DOHH2 (cell line): ENCODE measurements at regions not wholly inside any gene's neighbourhood (a gene's known extent, or its start where the extent isn't known, plus 50 kb on each side); places are given as distances from the start of the nearest gene placed in this dataset.
"Not testable (repeated sequence)": the region's sequence is repeated elsewhere in the genome, so short reads cannot be mapped to it uniquely, and the experiment has no call there.

Experiments used
- H3F3A ChIP-seq: fragments of 200-600 bp; sonication (generic), shearing (Covaris generic); 2 replicates; pipeline ENCODE4 v1.6.0; 2016; ENCODE audit warnings: antibody characterized with exemption, mild to moderate bottlenecking; ENCODE audit not compliant: control insufficient read depth, insufficient read depth
- H3K27ac ChIP-seq: fragments of 200-600 bp; sonication (generic); 2 replicates; pipeline ENCODE4 v1.5.1; 2014; ENCODE audit warnings: low read depth, mild to moderate bottlenecking, low read length, moderate library complexity
- H3K27me3 ChIP-seq: fragments of 200-600 bp; sonication (generic); 2 replicates; pipeline ENCODE4 v1.6.1; 2014; ENCODE audit warnings: mild to moderate bottlenecking, low read length, mixed read lengths; ENCODE audit not compliant: control insufficient read depth
- H3K36me3 ChIP-seq: fragments of 200-600 bp; sonication (generic); 2 replicates; pipeline ENCODE4 v1.6.1; 2014; ENCODE audit warnings: mild to moderate bottlenecking, low read length, moderate library complexity, mixed read lengths; ENCODE audit not compliant: control insufficient read depth
- H3K4me1 ChIP-seq: fragments of 200-600 bp; sonication (generic); 2 replicates; pipeline ENCODE4 v1.6.1; 2014; ENCODE audit warnings: mild to moderate bottlenecking, low read length, mixed read lengths; ENCODE audit not compliant: control insufficient read depth
- H3K4me2 ChIP-seq: fragments of 200-600 bp; sonication (generic); 2 replicates; pipeline ENCODE4 v1.6.0; 2014; ENCODE audit warnings: mild to moderate bottlenecking, low read length, moderate library complexity
- H3K4me3 ChIP-seq: fragments of 200-600 bp; sonication (generic); 2 replicates; pipeline ENCODE4 v1.5.1; 2014; ENCODE audit warnings: mild to moderate bottlenecking, low read length, mixed read lengths
- H3K79me2 ChIP-seq: fragments of 200-600 bp; sonication (generic); 2 replicates; pipeline ENCODE4 v1.6.1; 2014; ENCODE audit warnings: mild to moderate bottlenecking, low read length, mixed read lengths; ENCODE audit not compliant: control insufficient read depth
- H3K9me2 ChIP-seq: fragments of 200-600 bp; sonication (generic); replicated peaks from 2 replicates; pipeline ENCODE4 v1.6.1; 2014; ENCODE audit warnings: mild to moderate bottlenecking, low read length, mixed read lengths; ENCODE audit not compliant: control insufficient read depth
- H3K9me3 ChIP-seq: fragments of 200-600 bp; sonication (generic); 2 replicates; pipeline ENCODE4 v1.6.1; 2014; ENCODE audit warnings: antibody characterized with exemption, low read length, mixed read lengths; ENCODE audit not compliant: control insufficient read depth, insufficient read depth
- H4K20me1 ChIP-seq: fragments of 200-600 bp; sonication (generic); 2 replicates; pipeline ENCODE4 v1.6.0; 2014; ENCODE audit warnings: low read depth, mild to moderate bottlenecking, antibody characterized with exemption, low read length, moderate library complexity; ENCODE audit not compliant: control insufficient read depth, insufficient read depth
- EZH2phosphoT487 ChIP-seq: fragments of 200-600 bp; sonication (generic); IDR thresholded peaks from 2 replicates; pipeline ENCODE4 v1.6.1; 2017; ENCODE audit warnings: borderline replicate concordance, mild to moderate bottlenecking, antibody characterized with exemption, low read length, moderate library complexity, mixed read lengths
- TF ChIP-seq, protein P1 (sequence below): fragments of 200-600 bp; sonication (generic); IDR thresholded peaks from one replicate; pipeline ENCODE4 v1.5.1; 2014; ENCODE audit warnings: antibody characterized with exemption, mild to moderate bottlenecking, low read depth, low read length; ENCODE audit not compliant: poor library complexity, severe bottlenecking

DNA sequence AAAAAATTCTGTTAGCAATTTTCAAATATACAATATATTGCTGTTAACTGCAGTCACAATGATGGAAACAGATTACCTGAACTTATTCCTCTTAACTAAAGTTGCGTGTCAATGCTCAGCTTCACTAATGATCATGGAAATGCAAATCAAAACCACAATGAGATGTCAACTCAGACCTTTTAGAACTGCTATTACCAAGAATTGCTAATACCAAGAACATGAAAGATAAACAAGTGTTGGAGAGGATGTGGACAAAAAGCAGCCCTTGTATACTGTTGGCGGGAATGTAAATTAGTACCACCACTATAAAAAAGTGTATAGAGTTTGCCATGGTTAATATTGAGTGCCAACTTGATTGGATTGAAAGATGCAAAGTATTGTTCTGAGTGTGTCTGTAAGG is 1409.7 kb upstream of the CDH18 start:
- Histone ChIP-seq H3K4me1 (no peaks in the 10 kb centered on the region), H3K4me2 (no peak overlapping the region), H3K9me3 (no peaks in the 10 kb centered on the region), H3K27ac (no peak overlapping the region), H4K20me1 (no peaks in the 10 kb centered on the region), H3K79me2 (no peaks in the 10 kb centered on the region), H3K36me3 (no peaks in the 10 kb centered on the region), H3F3A (no peaks in the 10 kb centered on the region), H3K9me2 (no peaks in the 10 kb centered on the region), H3K27me3 (no peaks in the 10 kb centered on the region), H3K4me3 (no peak overlapping the region)
- no peak for TF ChIP-seq EZH2phosphoT487
- TF ChIP-seq, protein P1, sequence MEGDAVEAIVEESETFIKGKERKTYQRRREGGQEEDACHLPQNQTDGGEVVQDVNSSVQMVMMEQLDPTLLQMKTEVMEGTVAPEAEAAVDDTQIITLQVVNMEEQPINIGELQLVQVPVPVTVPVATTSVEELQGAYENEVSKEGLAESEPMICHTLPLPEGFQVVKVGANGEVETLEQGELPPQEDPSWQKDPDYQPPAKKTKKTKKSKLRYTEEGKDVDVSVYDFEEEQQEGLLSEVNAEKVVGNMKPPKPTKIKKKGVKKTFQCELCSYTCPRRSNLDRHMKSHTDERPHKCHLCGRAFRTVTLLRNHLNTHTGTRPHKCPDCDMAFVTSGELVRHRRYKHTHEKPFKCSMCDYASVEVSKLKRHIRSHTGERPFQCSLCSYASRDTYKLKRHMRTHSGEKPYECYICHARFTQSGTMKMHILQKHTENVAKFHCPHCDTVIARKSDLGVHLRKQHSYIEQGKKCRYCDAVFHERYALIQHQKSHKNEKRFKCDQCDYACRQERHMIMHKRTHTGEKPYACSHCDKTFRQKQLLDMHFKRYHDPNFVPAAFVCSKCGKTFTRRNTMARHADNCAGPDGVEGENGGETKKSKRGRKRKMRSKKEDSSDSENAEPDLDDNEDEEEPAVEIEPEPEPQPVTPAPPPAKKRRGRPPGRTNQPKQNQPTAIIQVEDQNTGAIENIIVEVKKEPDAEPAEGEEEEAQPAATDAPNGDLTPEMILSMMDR: no peak

DNA sequence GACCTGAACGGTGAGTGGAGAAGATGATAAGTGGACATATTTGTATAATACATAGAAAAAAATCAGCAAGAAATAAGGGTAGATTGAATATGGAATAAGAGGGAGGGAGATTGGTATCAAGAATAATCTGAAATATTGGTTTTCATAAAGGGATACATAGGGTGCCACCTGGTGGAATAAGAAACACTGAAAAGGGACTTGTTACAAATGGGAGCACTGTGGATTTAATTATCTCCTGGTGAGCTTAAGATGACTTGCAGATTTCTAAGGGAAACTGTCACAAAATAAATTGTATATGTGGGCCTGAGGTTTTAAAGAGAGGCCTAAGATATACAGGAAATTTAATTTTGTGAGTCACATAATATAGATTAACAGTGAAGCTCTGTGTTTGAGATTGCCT is 1403.5 kb upstream of the CDH18 start:
- Histone ChIP-seq H3K4me3 (no peak overlapping the region), H3K4me1 (no peaks in the 10 kb centered on the region), H3K9me2 (no peaks in the 10 kb centered on the region), H3K9me3 (no peaks in the 10 kb centered on the region), H3K36me3 (no peaks in the 10 kb centered on the region), H3F3A (no peaks in the 10 kb centered on the region), H3K4me2 (no peak overlapping the region), H3K79me2 (no peaks in the 10 kb centered on the region), H3K27me3 (no peaks in the 10 kb centered on the region), H3K27ac (no peak overlapping the region), H4K20me1 (no peaks in the 10 kb centered on the region)
- TF ChIP-seq, protein P1: peak; percentile 44
- TF ChIP-seq EZH2phosphoT487: no peak

DNA sequence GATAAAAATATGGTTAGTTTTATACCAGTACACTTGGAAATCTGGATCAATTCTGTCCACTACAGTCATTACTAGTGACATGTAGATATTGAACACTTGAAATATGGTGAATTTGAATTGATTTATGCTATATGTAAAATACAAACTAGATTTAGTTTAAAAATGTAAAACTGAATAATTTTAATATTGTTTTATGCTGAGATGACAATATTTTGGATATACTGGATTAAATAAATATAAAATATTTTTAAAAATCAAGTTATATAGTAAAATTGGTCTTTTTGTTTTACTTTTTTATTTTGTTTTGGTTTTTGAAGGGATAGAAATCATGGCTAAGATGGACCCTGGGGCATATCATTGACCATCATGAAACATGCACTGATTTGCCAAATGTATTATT is 1372.8 kb upstream of the CDH18 start:
- H3K27ac ChIP-seq, H3K4me1 ChIP-seq, H4K20me1 ChIP-seq, H3F3A ChIP-seq, H3K9me3 ChIP-seq, H3K36me3 ChIP-seq, H3K9me2 ChIP-seq, H3K4me2 ChIP-seq, H3K79me2 ChIP-seq, H3K27me3 ChIP-seq, H3K4me3 ChIP-seq: not testable (repeated sequence)

DNA sequence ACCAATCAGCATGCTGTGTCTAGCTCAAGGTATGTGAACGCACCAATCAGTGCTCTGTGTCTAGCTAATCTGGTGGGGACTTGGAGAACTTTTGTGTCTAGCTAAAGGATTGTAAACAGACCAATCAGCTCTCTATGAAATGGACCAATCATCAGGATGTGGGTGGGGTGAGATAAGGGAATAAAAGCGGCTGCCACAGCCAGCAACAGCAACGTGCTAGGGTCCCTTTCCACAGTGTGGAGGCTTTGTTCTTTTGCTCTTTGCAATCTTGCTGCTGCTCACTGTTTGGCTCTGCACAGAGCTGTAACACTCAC is 1353.9 kb upstream of the CDH18 start:
- not testable (repeated sequence) for H3K36me3 ChIP-seq, H3K27ac ChIP-seq, H3K4me3 ChIP-seq

DNA sequence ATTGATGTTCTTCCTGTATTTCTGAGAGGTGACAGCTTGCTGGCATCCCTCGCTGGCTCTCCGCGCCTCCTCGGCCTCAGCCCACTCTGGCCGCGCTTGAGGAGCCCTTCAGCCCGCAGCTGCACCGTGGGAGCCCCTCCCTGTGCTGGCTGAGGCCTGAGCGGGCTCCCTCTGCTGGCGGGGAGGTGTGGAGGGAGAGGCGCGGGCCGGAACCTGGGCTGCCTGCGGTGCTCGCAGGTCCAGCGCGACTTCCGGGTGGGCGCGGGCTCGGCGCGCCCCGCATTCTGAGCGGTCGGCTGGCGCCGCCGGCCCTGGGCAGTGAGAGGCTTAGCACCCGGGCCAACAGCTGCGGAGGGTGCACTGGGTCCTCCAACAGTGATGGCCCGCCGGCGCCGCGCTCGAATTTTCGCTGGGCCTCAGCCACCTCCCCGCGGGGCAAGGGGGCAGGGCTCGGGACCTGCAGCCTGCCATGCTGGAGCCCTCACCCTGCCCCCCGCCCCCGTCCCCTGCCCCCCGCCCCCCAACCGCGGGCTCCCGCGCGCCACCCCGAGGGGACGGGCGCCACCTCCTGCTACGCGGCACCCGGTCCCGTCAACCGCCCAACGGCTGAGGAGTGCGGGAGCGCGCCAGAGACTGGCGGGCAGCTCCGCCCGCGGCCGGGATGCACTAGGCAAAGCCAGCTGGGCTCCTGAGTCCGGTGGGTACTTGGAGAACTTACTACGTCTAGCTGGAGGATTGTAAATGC is 1353.4 kb upstream of the CDH18 start:
- not testable (repeated sequence) for H3K4me3 ChIP-seq, H3K27ac ChIP-seq, H3K9me3 ChIP-seq, H3K9me2 ChIP-seq, H3K4me2 ChIP-seq, H3K4me1 ChIP-seq, H3K36me3 ChIP-seq, H3F3A ChIP-seq, H4K20me1 ChIP-seq, H3K79me2 ChIP-seq, H3K27me3 ChIP-seq

More for the DNA sequence above, 1353.9 kb upstream of the CDH18 start:
- not testable (repeated sequence) for H3K4me2 ChIP-seq, H3K79me2 ChIP-seq, H3K4me1 ChIP-seq, H3K9me3 ChIP-seq, H4K20me1 ChIP-seq, H3F3A ChIP-seq, H3K27me3 ChIP-seq, H3K9me2 ChIP-seq

DNA sequence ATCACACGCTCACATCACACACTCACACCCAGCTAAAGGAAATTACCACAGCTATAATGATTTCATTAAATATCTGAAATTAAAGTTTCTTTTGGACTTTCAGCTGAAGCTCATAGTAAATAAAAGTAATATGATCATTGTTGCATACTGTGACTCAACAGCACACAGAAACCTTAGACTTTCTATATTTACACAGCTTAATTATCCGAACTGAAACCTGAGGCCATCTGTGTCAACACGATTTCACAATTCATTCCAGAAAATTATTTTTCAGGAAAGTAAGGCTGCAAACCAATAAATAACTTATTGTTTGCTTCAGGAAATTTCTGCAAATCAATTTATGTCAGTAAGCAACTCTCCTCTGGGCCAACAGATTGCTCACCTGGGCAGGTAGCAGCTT is 1352.2 kb upstream of the CDH18 start:
- H4K20me1 ChIP-seq, H3K4me2 ChIP-seq, H3K36me3 ChIP-seq, H3K4me3 ChIP-seq, H3K27ac ChIP-seq, H3K4me1 ChIP-seq, H3K79me2 ChIP-seq, H3K9me3 ChIP-seq, H3F3A ChIP-seq, H3K9me2 ChIP-seq, H3K27me3 ChIP-seq: not testable (repeated sequence)

DNA sequence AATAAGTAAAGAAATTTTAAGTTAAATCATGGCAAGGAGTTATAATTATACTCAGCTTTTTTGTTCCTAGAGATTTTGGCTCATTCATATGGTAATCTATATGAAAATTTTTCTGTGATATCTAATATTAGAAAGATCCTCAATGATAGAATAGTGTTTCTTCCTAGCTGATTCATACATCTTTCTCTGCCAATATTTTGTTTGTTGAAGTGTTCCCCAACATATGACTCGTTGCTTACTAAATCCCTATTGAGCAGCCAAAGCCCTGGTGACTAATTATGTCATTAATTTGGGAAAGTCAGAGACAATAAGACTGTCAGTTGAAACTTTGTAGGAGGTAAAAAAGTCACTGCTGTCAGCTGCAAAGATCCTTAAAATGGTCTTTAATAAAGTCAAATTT is 1348.5 kb upstream of the CDH18 start:
- H3K4me3 ChIP-seq, H3K27ac ChIP-seq, H3K36me3 ChIP-seq, H3F3A ChIP-seq, H3K27me3 ChIP-seq, H3K79me2 ChIP-seq, H3K4me2 ChIP-seq, H3K4me1 ChIP-seq, H4K20me1 ChIP-seq, H3K9me2 ChIP-seq, H3K9me3 ChIP-seq: not testable (repeated sequence)
